Germinal center (tissue), 1 donor: ENCODE measurements at regions not wholly inside any gene's neighbourhood (a gene's known extent, or its start where the extent isn't known, plus 50 kb on each side); places are given as distances from the start of the nearest gene placed in this dataset.

Experiments
- DNase-seq: peaks from one replicate; pipeline ENCODE4 v3.0.0; 2012; ENCODE audit warnings: mixed read lengths, low spot score

DNA sequence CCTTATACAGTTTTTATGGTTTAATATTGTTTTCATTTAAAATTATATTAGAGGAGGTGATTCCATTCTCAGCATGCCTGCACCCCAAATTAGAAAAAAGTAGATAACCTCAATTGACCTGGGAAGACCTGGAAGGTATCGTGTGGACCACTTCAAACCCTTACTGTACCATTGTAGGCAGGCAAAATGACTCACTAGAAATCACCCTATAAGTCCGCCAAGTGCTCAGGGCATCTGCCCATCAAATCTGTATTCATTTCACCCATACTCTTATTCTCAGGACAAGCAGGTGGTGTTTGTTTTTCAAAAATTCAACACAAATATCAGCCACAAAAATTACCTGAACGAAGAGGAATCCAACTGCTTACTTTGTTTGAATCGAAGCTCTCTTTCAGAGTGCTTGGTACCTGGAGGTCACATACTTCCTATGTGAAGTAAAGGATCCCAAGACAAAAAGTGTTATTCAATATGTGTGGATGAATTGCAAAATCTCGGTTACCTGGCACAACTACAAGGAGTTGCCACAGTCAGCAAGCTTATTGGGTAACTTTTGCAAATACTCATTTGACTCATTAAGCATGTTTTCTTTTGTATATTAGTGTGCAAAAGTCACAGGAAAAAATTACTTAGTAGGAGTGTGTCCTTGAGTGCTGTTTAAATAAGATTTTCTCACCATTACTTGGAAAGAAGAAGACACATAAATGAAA lies 216.2 kb downstream of the ENC1 start:
- DNase-seq: no peak

- DNase-seq: no peak
These were observed 217.1 kb downstream of the ENC1 start for GRCh38 chr5:74423383-74423782.

- DNase-seq: no peak
These were observed 217.9 kb downstream of the ENC1 start for GRCh38 chr5:74422671-74423070.

DNA sequence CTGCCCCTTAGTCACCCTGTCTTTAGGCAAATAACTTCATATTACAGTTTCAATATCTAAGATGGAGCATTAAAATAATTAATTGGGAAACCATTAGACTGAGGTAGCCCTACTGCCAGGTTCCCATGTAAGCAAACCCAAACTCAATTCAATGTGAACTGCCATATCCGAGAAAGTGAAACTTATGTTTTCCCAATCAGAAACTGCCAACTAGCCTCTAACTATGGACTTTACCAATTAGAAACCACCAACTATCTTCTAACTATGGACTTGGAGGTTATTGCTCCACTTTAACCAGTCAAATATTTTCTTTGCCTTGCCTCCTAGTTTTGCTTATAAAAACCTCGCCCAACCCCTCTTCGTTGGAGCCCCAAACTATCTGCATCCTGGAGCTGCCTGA lies 218.5 kb downstream of the ENC1 start:
- no peak for DNase-seq

- no peak for DNase-seq
These were observed 219.2 kb downstream of the ENC1 start for GRCh38 chr5:74421377-74421776.

GRCh38 chr5:74420947-74421346 lies 219.6 kb downstream of the ENC1 start:
- no peak for DNase-seq

- no peak for DNase-seq
These were observed 220.3 kb downstream of the ENC1 start for GRCh38 chr5:74420220-74420619.

DNA sequence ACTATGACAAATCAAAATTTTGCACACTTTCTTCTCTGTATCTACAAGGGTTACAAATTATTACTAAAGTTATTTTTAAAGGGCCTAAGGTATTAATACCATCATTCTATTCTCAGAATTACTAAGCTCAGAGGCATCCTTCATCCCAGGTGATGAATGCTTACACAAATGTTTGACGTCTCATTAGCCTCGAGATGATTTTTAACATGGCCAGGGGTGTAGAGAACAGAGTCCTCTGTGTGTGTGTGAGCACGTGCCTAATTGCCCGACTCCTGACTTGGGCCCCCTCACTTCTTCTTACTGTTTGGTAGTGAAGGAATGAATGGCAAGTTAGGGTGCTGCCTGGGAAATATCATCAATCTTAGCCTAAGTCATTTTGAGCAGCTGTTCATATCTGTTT lies 221.1 kb downstream of the ENC1 start:
- DNase-seq: no peak

DNA sequence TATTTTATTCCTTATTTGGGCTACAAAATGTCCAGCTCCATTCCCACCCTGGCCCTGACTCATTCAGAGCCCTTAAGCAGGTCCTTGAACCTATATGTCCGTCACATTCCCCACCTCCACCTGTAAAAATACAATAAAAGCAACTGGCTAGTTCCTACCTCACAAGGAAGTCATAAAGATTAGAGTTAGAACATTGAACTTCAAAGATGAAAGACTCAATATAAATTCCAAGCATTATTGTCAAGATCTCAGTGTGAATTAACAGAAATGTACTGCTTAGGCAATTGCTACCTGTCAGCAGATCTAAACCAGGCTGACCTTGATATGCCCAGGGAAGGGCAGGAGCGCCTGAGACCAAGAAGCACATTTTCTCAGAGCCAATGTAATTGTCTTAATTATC lies 221.8 kb downstream of the ENC1 start:
- no peak for DNase-seq

- DNase-seq: no peak
These were observed 222.3 kb downstream of the ENC1 start for GRCh38 chr5:74418261-74418660.

GRCh38 chr5:74415695-74416102 lies 224.8 kb downstream of the ENC1 start:
- DNase-seq: no peak

DNA sequence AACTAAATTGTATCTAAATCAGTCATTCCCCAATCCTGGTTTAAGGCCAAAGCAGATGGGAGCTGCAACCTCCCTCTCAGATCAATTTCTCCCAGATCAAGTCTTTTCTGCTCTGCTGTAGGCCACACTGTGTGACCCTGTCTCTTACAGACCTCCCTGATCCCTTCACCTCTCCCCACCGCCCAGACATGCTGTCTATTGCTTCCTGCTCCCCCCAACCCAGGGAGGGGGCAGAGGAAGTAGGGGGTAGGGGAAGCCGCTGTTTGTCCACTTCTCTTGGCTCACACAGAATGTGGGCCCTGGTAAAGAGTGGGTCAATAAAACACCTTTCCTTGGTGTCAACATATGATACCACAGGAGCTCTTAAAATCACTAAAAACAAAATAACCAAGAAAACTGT lies 226.3 kb downstream of the ENC1 start:
- DNase-seq: no peak

DNA sequence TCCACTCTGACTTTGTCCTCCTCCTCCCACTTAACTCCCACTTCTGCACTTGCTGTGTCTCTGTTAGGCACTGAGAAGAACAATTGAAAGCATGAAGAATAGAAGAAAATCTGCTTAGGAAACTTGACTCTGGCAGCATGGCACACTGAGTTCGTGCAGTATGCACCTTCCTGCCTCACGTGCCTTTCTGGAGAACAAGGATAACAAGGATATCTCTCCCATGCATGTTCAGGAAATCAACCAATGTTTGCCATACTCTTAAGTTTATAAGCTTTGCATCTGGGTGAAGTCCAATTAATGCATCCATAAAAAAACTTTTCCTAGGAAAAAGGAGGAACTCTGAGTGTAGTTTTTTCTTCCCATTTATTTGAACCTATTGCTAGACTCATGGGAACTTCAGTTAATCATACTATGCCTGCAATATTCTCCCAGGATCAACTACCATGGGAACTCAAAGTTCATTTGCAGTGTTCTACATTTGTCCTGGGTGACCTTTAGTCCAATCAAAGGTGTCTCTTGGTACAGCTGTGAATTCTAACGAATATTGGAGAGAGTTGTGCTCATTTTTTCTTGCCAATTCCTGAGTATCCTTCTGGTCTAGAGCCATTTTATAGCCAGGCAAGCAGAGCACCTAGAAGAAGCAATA lies 227.0 kb downstream of the ENC1 start:
- no peak for DNase-seq

DNA sequence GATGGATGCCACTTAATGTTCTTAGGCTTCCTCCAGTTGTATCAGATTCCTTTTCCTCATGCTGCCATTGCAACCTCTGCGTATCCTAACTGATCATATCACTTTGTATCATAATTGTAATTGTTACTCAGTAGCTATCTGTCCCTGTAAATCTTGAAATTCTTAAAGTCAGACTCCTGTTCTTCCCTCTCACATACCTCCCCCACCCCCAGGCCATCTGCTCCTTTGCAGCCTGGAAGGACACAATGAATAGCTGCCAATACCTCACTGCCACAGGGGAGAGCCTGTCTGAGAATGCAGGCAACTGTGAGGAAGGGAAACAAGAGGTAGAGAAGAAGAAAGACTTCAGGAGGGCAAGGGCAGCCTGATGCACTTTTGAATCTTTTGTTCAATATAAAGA lies 228.5 kb downstream of the ENC1 start:
- no peak for DNase-seq

DNA sequence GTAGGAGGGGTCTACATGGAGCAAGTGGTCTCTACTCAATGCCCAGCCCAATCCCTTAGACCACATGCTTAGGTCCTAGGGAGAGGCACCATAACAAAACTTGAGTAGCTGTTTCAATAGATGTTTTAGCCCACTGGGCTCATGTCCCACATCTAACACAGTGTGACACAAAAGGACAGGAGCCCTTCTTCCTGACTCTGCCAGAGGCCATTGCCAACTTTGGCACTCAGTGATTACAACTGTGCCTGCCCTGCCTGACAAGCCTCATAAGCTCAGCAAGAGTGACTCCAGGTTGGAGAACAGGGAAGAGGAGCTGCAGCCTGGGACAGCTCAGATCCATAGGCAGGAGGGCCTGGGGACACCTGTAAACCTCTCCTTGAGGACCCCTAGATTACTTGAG lies 230.8 kb downstream of the ENC1 start:
- DNase-seq: no peak

GRCh38 chr5:74409166-74409706 lies 231.3 kb downstream of the ENC1 start:
- no peak for DNase-seq

DNA sequence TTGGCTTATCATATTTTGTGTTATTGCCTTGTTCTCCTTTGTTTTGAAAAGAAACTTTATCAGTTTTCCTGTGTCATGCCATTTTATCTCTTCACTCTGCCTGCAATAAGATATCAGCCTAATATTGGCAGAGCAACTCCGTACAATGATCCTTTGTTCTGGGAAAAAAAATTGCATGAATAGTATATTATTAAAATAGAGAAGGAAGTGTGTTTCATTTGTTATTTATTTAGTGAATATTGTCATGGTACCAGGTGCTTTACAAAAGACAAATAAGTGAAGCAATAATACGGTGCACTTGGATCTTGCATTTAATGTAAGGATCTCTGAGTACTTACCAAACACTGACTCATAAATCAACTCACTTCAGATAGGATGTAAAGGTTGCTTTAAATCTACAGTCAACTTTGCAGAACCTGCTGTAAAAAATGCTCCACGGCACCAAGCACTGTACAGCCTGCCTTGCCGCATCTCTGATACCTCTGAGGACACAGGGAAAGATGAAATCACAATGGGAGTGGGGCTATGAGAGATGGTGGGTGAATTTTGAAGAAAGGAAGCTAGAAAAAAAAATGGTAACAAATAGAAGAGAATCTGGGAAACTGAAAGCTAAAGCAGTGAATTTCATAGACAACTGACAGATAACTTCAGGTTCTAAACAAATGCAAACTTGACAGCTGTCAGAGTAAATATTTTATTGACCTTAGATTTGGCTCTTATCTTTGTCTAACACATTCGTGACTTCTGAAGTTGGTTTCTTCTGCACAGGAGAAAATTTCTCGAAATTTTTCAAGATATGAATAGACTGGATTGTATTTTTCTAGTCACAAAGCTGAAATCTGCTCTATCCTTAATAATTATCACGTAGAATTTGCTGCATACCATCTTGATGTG lies 232.1 kb downstream of the ENC1 start:
- no peak for DNase-seq

GRCh38 chr5:74407701-74408100 lies 232.8 kb downstream of the ENC1 start:
- no peak for DNase-seq

- no peak for DNase-seq
These were observed 233.7 kb downstream of the ENC1 start for GRCh38 chr5:74406844-74407243.

DNA sequence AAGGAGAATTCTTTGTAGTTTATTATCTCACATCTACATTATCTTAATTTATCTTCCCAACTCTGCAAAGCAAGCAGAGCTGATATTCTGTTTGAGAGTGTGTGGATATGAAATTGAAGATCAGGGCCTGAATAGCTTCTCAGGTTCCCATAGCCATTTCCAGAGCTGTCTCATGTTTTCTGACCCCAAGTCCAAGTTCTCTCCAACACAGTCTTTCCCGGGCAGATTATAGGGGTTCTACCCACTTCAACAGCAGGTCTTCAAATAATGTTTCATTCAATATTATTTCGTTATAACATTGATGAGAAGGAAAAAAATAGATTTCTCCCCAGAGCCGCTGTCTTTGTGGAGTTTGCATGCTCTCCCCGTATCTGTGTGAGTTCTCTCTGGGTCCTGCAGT lies 234.9 kb downstream of the ENC1 start:
- DNase-seq: no peak

- DNase-seq: no peak
These were observed 235.7 kb downstream of the ENC1 start for GRCh38 chr5:74404574-74405508.

GRCh38 chr5:74403771-74404170 lies 236.8 kb downstream of the ENC1 start:
- DNase-seq: no peak
